ENCODE measurements at regions not wholly inside any gene's neighbourhood (a gene's known extent, or its start where the extent isn't known, plus 50 kb on each side); places are given as distances from the start of the nearest gene placed in this dataset.
"Not testable (repeated sequence)": the region's sequence is repeated elsewhere in the genome, so short reads cannot be mapped to it uniquely, and the experiment has no call there.

DNA sequence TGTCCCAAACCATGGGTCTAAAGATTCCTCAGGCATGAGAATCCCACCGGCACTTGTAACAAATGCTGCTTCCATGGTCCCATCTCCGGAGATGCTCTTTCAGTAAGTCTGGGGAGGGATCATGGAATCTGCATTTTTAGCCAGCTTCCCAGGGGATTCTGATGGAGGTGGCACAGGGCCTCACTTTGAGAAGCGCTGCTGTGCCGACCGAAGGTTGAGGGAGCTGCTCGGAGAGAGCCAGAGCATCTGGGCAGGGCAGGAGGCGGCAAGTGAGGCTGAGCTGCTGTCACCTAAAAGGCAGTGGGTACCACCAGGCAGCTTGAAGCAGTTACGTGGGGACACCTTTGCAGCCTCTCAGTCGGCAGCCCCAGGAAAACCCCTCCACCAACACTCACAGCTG is 100.2 kb upstream of the CDYL start:
- DNase-seq, result no peak

GRCh38 chr6:4675121-4675520 is 101.1 kb upstream of the CDYL start:
- no peak for DNase-seq

DNA sequence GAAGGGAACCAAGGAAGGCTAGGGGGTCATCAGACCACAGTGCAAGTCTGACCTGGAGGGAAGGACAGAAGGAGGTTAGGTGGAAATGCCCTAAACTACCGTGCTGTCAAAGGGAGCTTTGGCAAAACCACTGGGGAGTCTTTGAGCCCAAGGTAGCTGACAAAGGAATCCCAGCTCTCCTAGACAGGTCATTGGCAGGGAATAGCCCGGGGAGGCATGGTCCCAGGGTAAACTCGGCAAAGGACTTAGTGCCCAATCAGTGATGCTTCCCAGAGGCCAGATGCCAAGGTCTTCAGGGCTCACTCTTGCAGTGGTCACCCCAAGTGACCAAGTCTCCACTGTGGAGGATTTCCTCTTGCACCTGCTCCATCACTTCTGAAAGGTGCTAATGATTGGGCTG is 102.3 kb upstream of the CDYL start:
- no peak for DNase-seq

- DNase-seq, result no peak
These were observed 103.4 kb upstream of the CDYL start for GRCh38 chr6:4672772-4673171.

GRCh38 chr6:4671587-4672115 is 104.6 kb upstream of the CDYL start:
- DNase-seq, result no peak

GRCh38 chr6:4670824-4671409 is 105.3 kb upstream of the CDYL start:
- no peak for DNase-seq

DNA sequence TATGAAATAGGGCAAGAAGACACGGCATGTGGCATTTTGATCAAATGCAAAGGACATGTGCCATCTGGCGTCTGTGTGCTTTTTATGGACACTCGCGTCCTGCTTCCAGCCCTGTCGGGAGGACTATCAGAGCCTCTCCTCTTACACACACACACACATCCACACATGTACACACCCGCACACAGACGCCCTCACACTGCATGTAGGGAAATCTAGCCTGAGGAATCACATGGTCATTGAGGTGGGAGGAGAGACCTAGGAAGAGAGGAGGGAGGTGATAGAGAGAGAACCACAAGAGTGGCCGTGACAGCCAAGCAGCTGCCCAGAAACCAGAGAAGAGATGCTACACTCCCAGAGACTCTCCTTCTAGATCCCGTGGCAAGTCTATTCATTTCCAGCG is 105.9 kb upstream of the CDYL start:
- no peak for DNase-seq

- DNase-seq, result no peak
These were observed 107.7 kb upstream of the CDYL start for GRCh38 chr6:4668271-4669179.

DNA sequence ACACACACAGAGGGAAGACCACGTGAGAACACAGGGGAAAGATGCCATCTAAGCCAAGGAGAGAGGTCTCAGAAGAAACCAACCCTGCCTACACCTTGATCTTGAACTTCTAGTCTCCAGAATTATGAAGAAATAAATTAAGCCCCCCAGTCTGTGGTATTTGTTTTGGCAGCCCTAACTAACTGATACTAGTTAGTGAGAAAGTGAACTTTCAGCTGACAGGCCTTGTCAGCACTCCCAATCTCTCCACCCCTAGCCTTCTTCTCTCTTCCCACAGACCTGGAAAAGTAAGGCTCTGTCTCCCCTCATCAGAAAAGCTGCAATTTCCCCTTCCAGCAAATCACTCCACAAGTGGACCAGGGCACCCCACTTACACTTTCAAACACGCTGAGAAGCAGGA is 108.6 kb upstream of the CDYL start:
- no peak for DNase-seq

- DNase-seq, result no peak
These were observed 109.2 kb upstream of the CDYL start for GRCh38 chr6:4666886-4667513.

DNA sequence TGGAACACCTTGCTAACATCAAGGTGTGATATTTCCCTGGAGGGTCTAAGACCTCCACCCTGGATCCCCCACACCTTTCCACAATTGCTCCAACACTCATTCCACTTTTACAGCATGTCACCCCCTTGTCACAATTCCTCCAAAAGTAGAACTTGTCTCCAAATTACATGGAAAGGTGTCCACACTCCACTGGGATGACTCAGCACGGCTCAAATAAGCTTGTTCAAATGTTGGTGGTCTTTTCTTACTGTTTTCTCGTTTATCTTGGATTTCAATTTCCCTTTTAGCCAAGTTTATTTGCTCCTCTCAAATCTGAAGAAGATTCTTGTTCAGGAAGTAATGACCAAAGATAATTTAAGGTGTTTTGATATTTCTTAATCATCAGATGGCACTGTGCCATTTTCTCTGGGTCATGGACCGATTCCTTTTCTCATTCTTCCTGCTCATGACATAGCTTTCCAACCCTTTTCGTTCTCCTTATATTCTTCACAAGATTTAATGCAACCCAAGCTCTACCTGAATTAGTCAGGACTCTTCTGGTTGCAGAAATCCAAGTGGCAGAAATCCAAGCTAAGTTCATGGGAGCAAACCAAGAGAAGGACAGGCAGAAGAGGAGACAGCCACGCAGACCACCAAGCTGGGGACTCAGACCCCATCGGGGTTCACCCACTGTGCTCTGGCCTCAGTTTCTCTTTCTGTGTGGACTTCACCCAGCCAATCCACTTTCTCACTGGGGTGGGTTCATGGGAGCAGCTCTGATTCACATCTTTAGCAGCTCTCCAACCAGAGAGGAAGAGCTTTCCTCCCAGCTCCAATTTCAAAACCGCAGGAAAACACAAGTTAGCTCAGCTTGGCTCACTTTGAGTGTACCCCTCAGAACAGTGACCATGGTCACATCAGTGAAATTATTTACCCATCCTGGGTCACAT is 110.5 kb upstream of the CDYL start:
- no peak for DNase-seq

GRCh38 chr6:4664911-4665310 is 111.3 kb upstream of the CDYL start:
- DNase-seq, result no peak

- no peak for DNase-seq
These were observed 112.0 kb upstream of the CDYL start for GRCh38 chr6:4664117-4664626.

DNA sequence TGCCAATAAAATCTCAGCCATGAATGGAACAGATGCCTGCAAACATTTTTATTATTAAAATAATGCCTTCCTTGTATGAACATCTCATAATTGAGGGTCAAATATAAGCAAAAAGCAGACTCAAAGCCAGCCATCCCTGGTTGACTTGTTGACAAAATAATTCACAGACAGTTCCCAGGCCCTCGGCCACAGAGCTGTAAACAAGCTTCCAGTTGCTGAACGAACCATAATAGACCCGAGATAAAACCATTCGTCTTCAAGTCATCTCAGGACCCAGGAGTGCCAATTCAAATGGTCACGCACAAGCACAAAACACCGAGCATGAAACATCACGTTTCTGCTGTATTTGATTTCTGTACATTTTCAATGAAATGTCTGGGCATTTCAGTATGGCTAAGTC is 113.3 kb upstream of the CDYL start:
- DNase-seq, result no peak

- DNase-seq, result no peak
These were observed 114.8 kb upstream of the CDYL start for GRCh38 chr6:4661391-4661790.

GRCh38 chr6:4660377-4661321 is 115.6 kb upstream of the CDYL start:
- no peak for DNase-seq

DNA sequence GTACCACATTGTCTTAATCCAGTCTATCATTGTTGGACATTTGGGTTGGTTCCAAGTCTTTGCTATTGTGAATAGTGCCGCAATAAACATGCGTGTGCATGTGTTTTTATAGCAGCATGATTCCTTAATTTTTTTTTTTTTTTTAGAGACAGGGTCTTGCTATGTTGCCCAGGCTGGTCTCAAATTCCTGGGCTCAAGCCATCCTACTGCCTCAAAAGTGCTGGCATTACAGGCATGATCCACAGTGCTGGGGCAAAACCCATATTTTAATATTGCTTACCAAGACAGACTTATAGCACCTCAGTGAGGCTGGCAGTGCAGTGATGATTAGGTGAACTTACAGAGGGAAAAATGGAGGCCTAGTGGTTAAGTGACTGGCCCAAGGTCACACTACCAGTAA is 116.5 kb upstream of the CDYL start:
- DNase-seq, result not testable (repeated sequence)

DNA sequence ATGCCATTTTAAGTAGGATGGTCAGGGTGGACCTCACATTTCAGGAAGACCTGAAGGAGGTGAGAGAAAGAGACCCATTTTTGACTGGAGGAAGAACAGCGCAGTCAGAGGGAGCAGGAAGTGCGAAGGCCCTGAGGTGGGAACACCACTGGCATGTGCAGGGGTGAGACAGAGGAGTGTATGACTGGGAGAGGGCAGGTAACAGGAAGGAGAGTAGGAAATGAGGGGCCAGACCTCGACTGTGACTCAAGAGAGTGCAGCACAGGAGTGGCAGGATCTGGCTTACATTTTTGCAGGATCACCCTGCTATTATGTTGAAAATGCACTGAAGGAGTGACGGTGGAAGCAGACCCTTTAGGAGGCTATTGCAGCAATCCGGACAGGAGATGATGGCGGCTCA is 117.7 kb upstream of the CDYL start:
- DNase-seq, result no peak

- DNase-seq, result no peak
These were observed 120.1 kb upstream of the CDYL start for GRCh38 chr6:4656106-4656505.

GRCh38 chr6:4655196-4656025 is 120.8 kb upstream of the CDYL start:
- no peak for DNase-seq

All from T-helper 9 cell (primary cell).